OCI-M2 (cell line): ENCODE measurements at regions not wholly inside any gene's neighbourhood (a gene's known extent, or its start where the extent isn't known, plus 50 kb on each side); places are given as distances from the start of the nearest gene placed in this dataset.
"Not testable (repeated sequence)": the region's sequence is repeated elsewhere in the genome, so short reads cannot be mapped to it uniquely, and the experiment has no call there.

Experiments used
- DNase-seq: peaks from one replicate; lab custom pipeline; 2025; ENCODE audit not compliant: unreplicated experiment; lab: John Stamatoyannopoulos, UW

DNA sequence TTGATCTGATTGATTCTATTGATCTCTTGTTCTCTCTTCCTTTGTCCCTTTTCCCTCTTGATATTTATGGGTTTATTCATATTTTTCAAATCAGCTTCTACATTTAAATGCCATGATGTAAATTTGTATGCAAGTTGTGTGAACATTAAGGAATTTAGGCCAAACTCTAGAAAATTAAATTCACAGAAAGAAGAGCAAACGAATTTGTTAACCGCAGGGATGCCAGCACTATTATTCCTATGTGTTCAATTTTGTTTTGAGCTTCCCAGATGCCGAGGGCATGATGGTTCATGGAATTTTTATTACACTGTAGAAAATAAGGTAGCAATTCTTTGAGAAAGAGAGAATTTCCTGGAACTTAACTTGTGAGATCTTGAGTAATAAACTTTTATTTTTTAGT, 220.9 kb downstream of the BUB3 start:
- no peak for DNase-seq

DNA sequence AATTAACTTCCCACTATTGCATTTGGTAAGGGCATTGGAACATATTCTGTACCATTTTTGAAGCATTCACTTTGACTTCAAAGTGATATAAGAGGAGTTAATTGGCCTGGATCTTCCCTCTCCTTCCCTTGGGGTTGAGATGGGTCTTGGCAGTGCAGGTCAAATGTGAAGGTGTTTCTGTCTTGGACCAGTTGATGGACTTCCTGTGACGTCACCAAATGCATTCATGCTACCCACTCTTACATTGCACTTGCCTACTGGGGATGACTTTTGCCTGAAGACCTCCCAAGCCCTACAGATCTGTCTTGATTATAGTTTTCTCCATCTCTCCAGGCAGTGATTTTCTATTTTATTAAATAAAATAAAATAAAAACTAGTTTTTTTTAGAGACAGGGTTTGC, 221.5 kb downstream of the BUB3 start:
- no peak for DNase-seq

DNA sequence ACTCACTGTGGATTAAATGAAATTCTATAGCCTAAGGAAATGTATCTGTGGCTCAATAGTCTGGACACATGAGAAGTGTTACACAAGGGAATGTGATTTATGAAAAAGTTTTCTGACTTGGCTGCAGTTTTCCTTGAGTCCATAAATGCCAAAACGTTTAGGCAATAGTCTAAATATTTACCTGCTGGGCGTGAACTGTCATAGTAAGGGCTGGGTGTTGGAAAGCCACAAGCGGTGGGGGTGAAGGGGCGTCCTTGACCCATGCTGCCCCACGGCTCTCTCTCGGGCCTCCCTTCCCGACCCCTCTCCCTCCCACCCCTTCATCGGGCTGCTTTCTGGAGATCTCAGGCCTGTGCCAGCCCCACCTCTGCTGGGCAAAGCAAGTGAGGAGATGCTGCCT, 223.7 kb downstream of the BUB3 start:
- DNase-seq: no peak

DNA sequence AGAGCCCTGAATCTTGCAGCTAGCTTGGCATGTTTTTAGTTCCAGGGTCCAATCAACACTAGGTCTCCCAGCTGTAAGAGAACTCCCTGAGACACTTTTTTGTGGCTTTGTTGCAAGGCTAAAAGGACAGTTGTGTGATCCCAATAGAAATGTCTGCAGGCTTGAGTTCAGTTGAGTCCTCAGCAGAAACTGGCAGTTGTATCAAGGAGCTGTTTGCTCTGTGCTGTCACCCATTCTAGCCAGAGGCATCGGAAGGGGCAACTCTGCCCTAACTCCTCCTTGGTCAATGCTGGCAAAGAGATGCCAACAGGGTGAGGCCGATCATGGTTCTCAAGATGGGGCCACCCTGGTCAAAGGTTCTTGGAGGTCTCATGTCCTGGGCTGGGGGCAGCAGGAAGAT, 224.1 kb downstream of the BUB3 start:
- no peak for DNase-seq

DNA sequence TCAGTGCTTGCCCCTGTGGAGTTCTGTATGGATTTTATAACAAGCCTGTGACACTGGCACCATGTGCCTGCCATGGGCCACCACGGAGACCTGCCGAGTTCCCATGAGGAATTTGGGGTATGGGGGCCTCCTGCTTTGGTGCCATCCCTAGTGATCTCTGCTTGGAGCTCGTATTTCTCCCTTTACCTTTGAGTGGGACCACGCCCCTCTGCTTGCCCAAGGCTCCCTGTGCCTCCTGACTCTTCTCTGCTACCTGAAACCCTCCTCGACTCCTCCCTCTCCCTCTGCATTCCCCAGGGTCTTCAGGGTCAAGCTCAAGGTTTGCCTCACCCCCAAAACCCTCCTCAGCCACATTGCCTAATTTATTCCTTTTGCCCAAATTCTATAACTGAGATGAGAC, 225.0 kb downstream of the BUB3 start:
- no peak for DNase-seq

DNA sequence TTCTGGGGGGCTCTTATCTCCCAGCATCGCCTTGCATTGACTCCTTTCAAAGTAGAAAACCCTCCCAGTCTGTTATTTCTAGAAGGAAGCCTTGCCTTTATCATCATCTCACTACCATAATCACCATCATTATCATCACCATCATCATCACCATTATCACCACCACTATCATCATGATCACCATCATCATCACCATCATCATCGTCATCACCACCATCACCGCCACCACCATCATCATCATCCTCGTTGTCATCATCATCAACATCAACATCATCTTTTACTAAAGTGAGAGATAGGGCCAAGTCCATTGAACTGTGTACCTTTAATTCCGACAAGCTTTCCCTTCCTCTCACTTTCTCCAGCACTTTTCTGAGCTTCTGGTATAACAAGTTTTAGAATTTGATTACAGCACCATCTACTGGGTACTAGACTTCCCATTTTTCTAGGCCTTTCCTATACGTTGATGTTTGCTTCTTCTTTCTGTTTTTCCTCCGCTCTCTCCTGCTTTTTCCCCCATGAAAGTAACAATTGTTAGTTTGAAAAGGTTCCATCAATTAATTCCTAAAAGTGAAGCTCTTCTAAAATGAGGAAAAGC, 226.4 kb downstream of the BUB3 start:
- DNase-seq: no peak

DNA sequence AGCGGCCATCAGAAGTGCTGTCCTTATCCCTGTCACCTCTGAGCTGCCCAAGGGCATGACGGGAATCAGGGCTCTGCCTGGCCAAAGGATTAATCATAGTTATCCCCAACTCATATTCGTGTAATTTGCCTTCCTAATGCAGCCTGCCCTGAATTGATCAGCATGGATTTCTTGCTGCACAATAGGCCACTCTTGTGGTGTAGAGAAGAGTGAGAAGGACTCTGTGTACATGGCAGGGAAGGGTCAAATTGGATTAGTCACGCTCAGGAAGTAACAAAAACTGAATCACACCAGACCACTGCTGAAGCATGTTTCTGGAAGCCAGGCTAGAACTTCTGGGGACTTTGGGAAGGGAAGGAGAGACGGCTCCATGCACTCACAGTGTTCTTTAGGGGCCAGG, 227.0 kb downstream of the BUB3 start:
- DNase-seq: no peak

DNA sequence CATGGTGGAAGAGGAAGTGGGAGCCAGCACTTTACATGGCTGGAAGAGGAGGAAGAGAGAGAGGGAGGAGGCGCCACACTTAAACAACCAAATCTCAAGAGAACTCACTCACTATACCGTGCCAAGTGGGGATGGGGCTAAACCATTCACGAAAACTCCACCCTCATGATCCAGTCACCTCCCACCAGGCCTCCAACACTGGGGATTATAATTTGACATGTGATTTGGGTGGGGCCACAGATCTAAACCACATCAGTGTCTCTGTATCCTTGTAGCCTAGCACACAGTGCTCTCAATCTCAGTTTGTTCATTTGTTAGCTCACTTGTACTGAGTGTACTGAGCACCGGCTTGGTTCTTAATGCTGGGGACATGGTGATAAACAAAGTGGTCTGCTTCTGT, 228.3 kb downstream of the BUB3 start:
- DNase-seq: no peak

DNA sequence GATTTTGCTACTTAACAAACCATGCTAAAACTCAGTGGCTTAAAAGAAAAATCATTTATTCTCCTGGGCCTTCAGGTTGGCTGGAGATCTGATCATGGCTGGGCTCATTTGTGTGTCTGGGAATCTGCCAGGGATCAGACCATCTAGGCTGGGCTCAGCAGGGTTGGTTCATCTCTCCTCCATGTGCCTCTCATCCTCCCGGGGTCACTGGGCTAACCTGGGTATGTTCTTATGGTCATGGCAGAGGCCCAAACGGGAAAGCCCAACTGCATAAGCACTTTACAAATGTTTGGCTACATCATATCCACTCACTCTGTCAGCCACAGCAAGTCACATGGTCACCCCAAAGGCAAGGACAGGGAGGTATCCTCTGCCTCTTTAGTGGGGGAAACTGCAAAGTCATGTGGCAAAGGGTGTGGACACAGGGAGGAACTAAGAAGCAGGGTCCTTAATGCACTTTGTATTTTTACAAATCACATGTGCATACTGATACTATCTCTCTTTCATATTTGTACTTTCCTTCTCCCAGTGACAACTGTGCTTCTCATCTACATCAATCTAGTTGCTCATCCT, 231.4 kb downstream of the BUB3 start:
- no peak for DNase-seq

DNA sequence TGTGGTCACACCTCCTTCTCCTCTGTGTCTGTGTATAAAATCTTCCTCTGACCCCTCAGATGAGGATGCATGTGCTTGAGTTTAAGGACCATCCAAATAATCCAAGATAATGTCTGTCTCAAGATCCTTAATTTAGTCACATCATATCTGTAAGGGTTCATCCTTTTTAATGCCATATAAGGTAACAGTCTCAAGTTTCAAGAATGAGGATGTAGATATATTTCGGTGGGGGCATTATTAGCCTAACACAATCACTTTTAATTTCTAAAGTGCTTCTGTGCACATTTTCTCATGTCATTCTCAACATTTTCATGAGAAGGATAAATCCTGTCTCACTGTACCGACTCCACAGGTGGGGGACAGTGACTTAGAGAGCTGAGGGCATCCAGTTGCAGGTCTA, 235.3 kb downstream of the BUB3 start:
- DNase-seq: no peak

DNA sequence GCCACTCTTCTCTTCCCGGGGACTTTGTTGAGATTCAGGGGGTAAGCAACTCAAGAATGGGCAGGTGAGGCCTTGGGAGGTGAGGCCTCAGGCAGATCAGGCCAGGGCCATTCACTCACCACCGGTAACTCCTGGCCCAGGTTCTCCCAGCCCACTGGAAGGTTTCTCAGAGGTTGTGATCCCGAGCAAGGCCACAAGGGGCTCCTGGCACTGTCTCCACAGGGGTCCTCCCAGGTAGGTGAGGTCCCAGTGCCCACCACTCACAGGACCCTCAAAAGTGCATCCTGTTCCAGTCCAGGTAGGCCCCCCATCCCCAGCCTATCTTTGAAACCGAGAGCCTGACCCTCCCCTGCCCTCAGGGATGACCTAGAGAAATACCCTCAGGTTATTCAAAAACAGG, 236.1 kb downstream of the BUB3 start:
- no peak for DNase-seq

DNA sequence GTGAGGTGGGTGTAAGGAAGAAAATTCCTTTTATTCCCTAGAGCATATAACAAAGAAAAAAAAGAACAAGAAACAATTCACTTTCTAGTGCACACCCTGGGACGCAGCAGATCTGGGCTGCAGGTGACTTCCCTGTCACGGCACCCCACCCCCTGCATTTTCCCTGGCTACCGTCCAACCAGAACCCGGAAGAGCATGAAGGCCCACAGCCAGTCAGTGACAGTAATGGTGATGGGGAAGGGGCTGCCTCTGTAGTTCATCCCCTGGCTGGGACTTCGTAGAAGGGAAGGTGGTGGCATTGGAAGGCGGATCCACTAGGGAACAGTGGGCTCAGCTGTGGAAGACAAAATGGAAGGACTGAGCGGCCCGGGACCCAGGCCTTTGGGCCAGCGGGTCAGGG, 236.7 kb downstream of the BUB3 start:
- DNase-seq: no peak

DNA sequence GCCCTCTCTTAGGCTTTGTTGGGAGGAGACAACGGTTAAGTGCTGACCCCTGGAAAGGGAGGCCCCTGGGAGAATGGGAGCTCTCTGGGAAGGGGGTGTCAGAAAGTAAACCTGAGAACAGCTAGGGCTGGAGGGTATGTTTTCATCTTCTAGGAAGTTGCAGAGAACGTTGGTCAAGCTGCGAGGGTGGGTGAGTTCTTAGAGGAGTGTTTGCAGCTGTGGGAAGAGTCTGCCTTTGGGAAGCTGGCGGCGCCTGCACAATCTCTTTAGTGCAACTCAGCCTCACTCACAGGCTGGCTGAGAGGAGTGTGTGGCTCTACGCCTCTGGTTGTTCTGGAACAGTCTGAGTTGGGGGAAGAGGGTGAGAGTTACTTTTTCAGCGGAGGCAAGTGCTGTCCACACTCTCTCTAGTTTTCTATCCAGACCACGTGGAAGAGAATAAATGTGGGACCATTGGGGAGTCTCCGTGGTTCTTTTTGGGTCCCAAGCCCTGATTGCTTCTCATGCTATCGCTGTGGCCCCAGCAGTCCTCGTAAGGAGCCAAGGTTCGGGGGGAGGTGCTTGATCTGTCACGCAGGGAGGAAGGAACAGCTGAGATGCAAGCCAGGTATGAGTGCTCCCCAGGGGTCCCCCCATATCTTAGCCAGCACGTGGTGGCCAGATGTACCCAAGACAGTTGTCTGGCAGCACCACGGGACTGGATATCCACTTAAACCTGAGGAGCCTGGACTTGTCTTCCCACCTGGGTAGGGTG, 237.2 kb downstream of the BUB3 start:
- no peak for DNase-seq

DNA sequence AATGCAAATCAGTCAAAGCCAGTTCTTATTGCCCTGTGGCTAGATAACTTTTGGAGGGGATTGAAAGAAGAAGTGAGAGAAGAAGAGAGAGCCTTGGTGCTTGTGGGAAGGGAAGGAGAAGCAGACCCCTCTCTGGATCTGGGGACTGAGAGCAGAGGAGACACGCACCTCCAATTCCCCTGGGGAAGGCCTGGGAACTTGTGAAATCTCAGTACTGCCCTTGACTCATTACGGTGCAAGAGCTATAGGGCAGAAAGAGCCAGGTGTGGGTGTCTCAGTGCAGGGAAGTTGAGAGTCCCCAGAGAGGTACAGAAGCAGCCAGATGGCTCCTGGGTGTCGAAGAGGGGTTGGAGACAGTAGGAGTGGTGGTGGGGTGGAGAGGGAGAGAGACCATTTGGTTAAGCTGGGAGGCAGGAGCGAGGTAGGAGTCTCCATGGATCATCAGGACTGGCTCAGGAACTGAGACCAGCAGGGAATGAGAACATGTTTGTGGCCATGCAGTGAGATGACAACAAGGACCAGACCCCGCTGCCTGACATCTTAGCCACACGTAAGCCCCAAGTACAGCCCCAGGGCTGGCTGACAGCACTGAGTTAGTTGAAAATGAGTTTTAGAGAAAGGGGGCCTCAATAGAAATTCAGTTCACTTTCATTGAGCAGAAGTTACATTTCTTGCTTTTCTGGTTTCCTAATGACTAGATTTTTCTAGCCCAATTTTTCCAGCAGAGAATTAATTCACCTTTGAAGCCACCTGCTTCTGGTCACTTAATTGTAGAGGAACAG, 238.2 kb downstream of the BUB3 start:
- DNase-seq: no peak

DNA sequence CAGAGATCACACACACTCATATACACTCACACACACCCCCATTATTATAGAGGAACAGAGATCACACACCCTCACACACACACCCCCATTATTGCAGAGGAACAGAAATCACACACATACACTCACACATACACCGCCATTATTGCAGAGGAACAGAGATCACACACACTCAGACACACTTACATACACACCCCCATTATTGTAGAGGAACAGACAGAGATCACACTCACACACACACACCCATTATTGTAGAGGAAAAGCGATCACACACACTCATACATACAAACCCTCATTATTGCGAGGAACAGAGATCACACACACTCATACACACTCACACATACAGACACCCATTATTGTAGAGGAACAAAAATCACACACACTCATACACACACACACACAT, 239.0 kb downstream of the BUB3 start:
- DNase-seq: no peak

DNA sequence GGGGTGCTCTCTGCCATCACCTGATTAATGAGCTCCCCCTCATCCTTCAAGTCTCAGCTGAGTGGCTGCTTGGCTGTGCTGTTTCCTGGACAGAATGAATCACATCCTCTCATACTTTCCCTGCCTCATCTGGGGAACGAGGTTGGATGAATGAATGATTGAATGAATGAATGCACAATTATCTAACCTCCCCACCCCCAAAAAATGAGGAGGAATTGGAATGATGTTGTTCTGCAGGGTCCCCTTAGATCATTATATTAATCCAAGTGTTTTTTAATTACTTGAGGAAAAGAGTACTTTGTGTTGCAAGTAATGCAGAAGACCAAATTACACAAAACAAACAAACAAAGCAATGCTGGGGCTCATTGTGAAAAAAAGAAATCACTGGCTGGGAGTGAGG, 240.2 kb downstream of the BUB3 start:
- DNase-seq: no peak

DNA sequence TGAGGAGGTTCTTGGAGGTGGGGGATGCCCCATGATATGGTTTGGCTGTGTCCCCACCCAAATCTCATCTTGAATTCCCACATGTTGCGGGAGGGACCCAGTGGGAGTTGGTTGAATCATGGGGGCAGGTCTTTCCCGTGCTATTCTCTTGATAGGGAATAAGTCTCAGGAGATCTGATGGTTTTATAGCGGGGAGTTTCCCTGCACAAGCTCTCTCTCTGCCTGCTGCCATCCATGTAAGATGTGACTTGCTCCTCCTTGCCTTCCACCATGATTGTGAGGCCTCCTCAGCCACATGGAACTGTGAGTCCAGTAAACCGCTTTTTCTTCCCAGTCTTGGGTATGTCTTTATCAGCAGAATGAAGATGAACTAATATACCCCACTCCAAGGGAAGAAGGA, 241.0 kb downstream of the BUB3 start:
- not testable (repeated sequence) for DNase-seq

DNA sequence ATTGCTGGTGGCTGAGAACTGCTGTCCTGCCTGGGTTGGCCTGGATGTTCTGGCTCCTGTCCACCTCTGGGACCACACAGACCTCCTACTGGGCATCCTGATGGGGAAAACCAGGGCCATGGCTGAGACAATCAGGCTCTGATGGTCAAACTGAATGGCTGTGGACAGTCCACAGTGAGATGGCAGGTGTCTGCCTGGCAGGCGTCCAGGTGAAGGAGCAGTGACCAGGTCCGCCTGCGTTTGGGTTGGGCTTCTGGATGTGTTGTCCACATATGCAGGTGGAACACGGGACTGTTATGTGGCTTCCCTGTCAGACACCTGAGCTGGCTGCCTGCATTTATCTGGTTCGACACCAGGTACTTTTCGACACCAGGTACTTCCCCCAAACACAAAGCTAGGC, 241.7 kb downstream of the BUB3 start:
- no peak for DNase-seq

DNA sequence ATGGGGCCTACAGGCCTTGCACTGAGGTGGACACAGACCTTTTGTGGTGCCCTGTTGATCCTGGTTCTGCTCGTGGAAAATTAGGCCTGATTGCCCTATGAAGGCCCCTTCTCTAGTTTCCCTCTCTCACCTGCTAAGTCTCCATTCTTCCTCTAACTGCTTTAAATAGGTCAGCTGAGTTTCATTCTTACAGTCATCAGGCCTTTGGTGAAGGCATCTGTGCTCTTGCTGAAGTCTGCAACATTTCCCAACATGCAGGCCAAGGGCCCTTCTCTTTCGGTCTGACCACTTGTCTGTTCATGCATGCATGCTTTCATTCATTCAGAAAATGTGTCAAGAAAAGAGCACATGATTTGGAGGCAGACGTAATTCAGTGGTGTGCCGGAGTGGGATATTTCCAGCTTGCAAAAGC, 244.0 kb downstream of the BUB3 start:
- no peak for DNase-seq

DNA sequence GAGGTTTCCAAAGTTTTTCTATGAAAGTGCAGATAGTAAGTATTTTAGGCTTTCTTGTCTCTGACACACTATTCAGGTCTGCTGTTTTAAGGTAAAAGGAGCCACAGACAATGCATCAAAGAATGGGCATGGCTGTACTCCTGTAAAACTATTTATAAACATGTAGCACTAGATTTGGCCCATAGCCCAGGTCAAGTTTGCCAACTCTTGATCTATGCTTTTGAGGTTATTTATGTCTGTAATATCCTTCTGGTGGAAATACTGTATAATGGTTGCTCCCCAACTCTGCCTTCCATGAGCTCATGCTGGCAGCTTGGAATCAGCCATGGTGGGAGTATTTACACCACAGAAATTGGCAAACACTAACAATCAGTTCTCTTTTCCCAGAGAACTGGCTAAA, 244.6 kb downstream of the BUB3 start:
- DNase-seq: no peak

DNA sequence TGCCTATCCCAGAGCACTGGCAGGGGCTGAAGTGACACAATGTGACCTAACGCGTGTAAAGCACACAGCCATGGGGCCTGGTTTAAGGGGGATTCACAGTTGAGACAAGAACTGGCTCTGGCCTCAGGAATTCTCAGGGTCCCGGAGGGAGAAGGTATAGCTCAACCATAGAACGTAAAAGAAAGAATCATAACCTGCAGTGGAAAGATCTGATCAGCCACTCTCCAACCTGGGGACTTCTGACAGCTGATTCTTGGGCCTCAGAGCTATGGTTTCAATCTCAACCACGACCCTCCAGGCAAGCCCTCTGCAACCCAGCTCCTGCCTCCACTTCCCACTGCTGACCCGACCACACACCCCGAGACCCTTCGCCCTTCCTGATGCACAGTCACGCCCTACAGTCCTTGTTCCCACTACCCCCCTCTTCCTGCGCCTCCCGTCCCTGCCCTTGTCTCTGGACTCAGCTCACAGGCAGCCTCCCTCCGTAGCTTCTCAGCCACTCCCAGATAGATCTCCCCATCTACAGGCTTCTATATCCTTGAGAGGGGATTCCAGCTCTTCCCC, 245.2 kb downstream of the BUB3 start:
- no peak for DNase-seq

DNA sequence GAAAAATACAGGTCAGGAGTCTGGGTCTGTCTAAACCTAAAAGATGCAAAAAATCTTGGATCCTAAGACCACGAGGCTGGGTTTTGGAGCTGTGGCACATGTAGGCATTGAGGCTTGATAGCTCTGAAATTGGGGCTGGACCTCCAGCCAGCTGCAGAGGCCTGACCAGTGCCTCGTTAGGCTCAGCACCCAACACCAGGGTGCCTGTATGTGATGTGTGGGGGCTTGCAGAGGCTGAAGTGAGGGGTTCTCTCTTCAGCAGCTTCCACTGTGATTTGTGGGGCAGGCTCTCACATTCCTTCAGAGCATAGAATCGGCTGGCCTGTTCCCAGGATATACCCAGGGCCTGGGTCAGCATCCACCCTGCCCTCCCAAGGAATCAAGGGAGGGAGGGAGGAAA, 247.8 kb downstream of the BUB3 start:
- no peak for DNase-seq
